ENCODE measurements at regions not wholly inside any gene's neighbourhood (a gene's known extent, or its start where the extent isn't known, plus 50 kb on each side); places are given as distances from the start of the nearest gene placed in this dataset.

- no peak for TF ChIP-seq POLR2AphosphoS5 (IDR thresholded peaks at IDR 0.05)
- no peak for TF ChIP-seq CTCF (IDR thresholded peaks at IDR 0.05)
- no peak for TF ChIP-seq POLR2A (IDR thresholded peaks at IDR 0.05)
- no peak for TF ChIP-seq EP300 (IDR thresholded peaks at IDR 0.05)
Measured at GRCh38 chr7:97466999-97467740, 264.7 kb upstream of the TAC1 start.
